Uterus (tissue), 2 donors: ENCODE measurements at regions not wholly inside any gene's neighbourhood (a gene's known extent, or its start where the extent isn't known, plus 50 kb on each side); places are given as distances from the start of the nearest gene placed in this dataset.

Source experiments
- CTCF ChIP-seq, 4 experiments: fragments of 200-600 bp in 2 of 4; fragments of 450-650 bp in 2 of 4; sonication (generic) in 2 of 4; IDR thresholded peaks; one replicate each; pipeline ENCODE4 v1.5.1; 2016 to 2019; ENCODE audit warnings: antibody characterized with exemption in 4 of 4, mild to moderate bottlenecking in 2 of 4, moderate library complexity in 1 of 4
- POLR2A ChIP-seq, 2 donors: fragments of 450-650 bp; IDR thresholded peaks; one replicate each; pipeline ENCODE4 v1.6.1; 2016; ENCODE audit warnings: antibody characterized with exemption in 2 of 2, mild to moderate bottlenecking in 1 of 2, moderate library complexity in 1 of 2

GRCh38 chr1:99363531-99363930 lies 99.2 kb downstream of the PLPPR4 start:
- no peak for TF ChIP-seq CTCF (IDR thresholded peaks at IDR 0.05)
- no peak for TF ChIP-seq POLR2A (IDR thresholded peaks at IDR 0.05)
